IPS-18a (cell line): ENCODE measurements at regions not wholly inside any gene's neighbourhood (a gene's known extent, or its start where the extent isn't known, plus 50 kb on each side); places are given as distances from the start of the nearest gene placed in this dataset.
"Not testable (repeated sequence)": the region's sequence is repeated elsewhere in the genome, so short reads cannot be mapped to it uniquely, and the experiment has no call there.

Experiments
- H3K27ac ChIP-seq: one replicate; pipeline ENCODE4 v1.5.1; 2013; ENCODE audit warnings: low read length
- H3K27me3 ChIP-seq: one replicate; pipeline ENCODE4 v1.6.1; 2013; ENCODE audit warnings: mild to moderate bottlenecking, low read length; ENCODE audit not compliant: control insufficient read depth, insufficient read depth
- H3K36me3 ChIP-seq: one replicate; pipeline ENCODE4 v1.6.1; 2013; ENCODE audit warnings: low read depth, low read length; ENCODE audit not compliant: control insufficient read depth
- H3K4me1 ChIP-seq: one replicate; pipeline ENCODE4 v1.6.1; 2013; ENCODE audit warnings: low read depth, low read length; ENCODE audit not compliant: control insufficient read depth
- H3K4me3 ChIP-seq: one replicate; pipeline ENCODE4 v1.5.1; 2013; ENCODE audit warnings: low read length
- H3K9ac ChIP-seq: one replicate; pipeline ENCODE4 v1.6.1; 2013; ENCODE audit warnings: mild to moderate bottlenecking, low read length, moderate library complexity
- H3K9me3 ChIP-seq: one replicate; pipeline ENCODE4 v1.6.1; 2013; ENCODE audit warnings: low read depth, low read length; ENCODE audit not compliant: control insufficient read depth

GRCh38 chr19:5245631-5246553 is 94.7 kb downstream of the PTPRS start:
- peaks cover 6% of the 10 kb centered on the region for H3K4me1 ChIP-seq
- H3K9me3 ChIP-seq: no peaks in the 10 kb centered on the region
- no peak overlapping the region for H3K27ac ChIP-seq
- H3K36me3 ChIP-seq: peaks cover 12% of the 10 kb centered on the region
- H3K4me3 ChIP-seq: no peak overlapping the region
- H3K9ac ChIP-seq: no peak overlapping the region
- no peaks in the 10 kb centered on the region for H3K27me3 ChIP-seq

DNA sequence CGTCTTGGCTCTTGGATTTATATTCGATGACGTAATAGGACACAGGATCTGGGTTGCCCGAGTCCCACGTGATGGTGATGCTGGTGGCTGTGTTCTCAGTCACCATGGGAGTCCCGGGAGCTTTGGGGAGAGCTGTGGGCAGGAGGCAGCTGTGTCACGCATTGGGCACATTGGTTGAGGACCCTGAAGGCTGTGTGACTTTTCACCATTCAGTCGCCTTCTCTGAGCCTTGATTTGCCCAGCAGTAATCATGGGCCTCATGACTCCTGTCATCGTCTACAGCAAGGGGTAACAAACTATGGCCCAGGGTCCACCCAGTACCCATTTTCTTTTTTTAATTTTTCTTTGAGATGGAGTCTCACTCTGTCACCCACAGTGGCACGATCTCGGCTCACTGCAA is 96.3 kb downstream of the PTPRS start:
- no peak overlapping the region for H3K27ac ChIP-seq
- H3K9me3 ChIP-seq: no peaks in the 10 kb centered on the region
- H3K36me3 ChIP-seq: peaks cover 12% of the 10 kb centered on the region
- H3K9ac ChIP-seq: no peak overlapping the region
- peaks cover 6% of the 10 kb centered on the region for H3K4me1 ChIP-seq
- H3K4me3 ChIP-seq: no peak overlapping the region
- no peaks in the 10 kb centered on the region for H3K27me3 ChIP-seq

GRCh38 chr19:5243878-5244277 is 96.7 kb downstream of the PTPRS start:
- H3K4me1 ChIP-seq: peaks cover 6% of the 10 kb centered on the region
- no peaks in the 10 kb centered on the region for H3K9me3 ChIP-seq
- no peak overlapping the region for H3K4me3 ChIP-seq
- H3K9ac ChIP-seq: no peak overlapping the region
- peaks cover 12% of the 10 kb centered on the region for H3K36me3 ChIP-seq
- H3K27me3 ChIP-seq: no peaks in the 10 kb centered on the region
- no peak overlapping the region for H3K27ac ChIP-seq

DNA sequence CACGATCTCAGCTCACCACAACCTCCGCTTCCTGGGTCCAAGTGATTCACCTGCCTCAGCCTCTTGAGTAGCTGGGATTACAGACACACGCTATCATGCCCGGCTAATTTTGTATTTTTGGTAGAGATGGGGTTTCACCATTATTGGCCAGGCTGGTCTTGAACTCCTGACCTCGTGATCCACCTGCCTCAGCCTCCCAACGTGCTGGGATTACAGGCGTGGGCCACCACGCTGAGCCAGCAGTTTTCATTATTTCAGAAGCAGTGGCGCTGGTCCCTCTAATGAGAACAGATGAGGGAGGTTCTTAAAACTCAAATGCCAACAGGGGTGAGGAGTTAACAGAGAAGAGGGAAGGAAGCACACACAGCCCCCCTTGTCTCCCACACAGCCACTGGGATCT is 98.7 kb downstream of the PTPRS start:
- H3K4me1 ChIP-seq, H3K9ac ChIP-seq, H3K4me3 ChIP-seq, H3K27ac ChIP-seq, H3K9me3 ChIP-seq, H3K27me3 ChIP-seq: not testable (repeated sequence)
- H3K36me3 ChIP-seq: peaks cover 17% of the 10 kb centered on the region

- Histone ChIP-seq H3K4me3 (no peak overlapping the region), H3K4me1 (no peaks in the 10 kb centered on the region), H3K36me3 (peaks cover 15% of the 10 kb centered on the region), H3K9ac (no peak overlapping the region), H3K9me3 (no peaks in the 10 kb centered on the region), H3K27me3 (no peaks in the 10 kb centered on the region), H3K27ac (no peak overlapping the region)
These were observed 100.6 kb downstream of the PTPRS start for GRCh38 chr19:5240011-5240410.

GRCh38 chr19:5238700-5239099 is 101.9 kb downstream of the PTPRS start:
- Histone ChIP-seq H3K4me1 (no peaks in the 10 kb centered on the region), H3K27me3 (no peaks in the 10 kb centered on the region), H3K36me3 (peaks cover 11% of the 10 kb centered on the region), H3K4me3 (no peak overlapping the region), H3K9ac (no peak overlapping the region), H3K27ac (no peak overlapping the region), H3K9me3 (no peaks in the 10 kb centered on the region)

GRCh38 chr19:5237939-5238480 is 102.6 kb downstream of the PTPRS start:
- Histone ChIP-seq H3K9ac (no peak overlapping the region), H3K36me3 (peaks cover 11% of the 10 kb centered on the region), H3K27me3 (no peaks in the 10 kb centered on the region), H3K4me1 (no peaks in the 10 kb centered on the region), H3K27ac (no peak overlapping the region), H3K4me3 (no peak overlapping the region), H3K9me3 (no peaks in the 10 kb centered on the region)

GRCh38 chr19:5237190-5237780 is 103.3 kb downstream of the PTPRS start:
- Histone ChIP-seq H3K27me3 (no peaks in the 10 kb centered on the region), H3K36me3 (peaks cover 8% of the 10 kb centered on the region), H3K9me3 (no peaks in the 10 kb centered on the region), H3K4me1 (no peaks in the 10 kb centered on the region), H3K4me3 (no peak overlapping the region), H3K9ac (no peak overlapping the region), H3K27ac (no peak overlapping the region)

- no peak overlapping the region for H3K9ac ChIP-seq
- H3K4me1 ChIP-seq: no peaks in the 10 kb centered on the region
- H3K9me3 ChIP-seq: no peaks in the 10 kb centered on the region
- H3K4me3 ChIP-seq: no peak overlapping the region
- no peak overlapping the region for H3K27ac ChIP-seq
- H3K36me3 ChIP-seq: peaks cover 12% of the 10 kb centered on the region
- no peaks in the 10 kb centered on the region for H3K27me3 ChIP-seq
These were observed 105.0 kb downstream of the PTPRS start for GRCh38 chr19:5235458-5236219.

- Histone ChIP-seq H3K4me3 (no peak overlapping the region), H3K9me3 (no peaks in the 10 kb centered on the region), H3K9ac (no peak overlapping the region), H3K27me3 (no peaks in the 10 kb centered on the region), H3K36me3 (peaks cover 16% of the 10 kb centered on the region), H3K4me1 (no peaks in the 10 kb centered on the region), H3K27ac (no peak overlapping the region)
These were observed 106.2 kb downstream of the PTPRS start for GRCh38 chr19:5234412-5234811.

- Histone ChIP-seq H3K27ac (no peak overlapping the region), H3K27me3 (no peaks in the 10 kb centered on the region), H3K36me3 (peaks cover 15% of the 10 kb centered on the region), H3K9me3 (no peaks in the 10 kb centered on the region), H3K4me1 (no peaks in the 10 kb centered on the region), H3K4me3 (no peak overlapping the region), H3K9ac (no peak overlapping the region)
These were observed 107.7 kb downstream of the PTPRS start for GRCh38 chr19:5232798-5233505.
